LNCaP clone FGC (cell line): ENCODE measurements at regions not wholly inside any gene's neighbourhood (a gene's known extent, or its start where the extent isn't known, plus 50 kb on each side); places are given as distances from the start of the nearest gene placed in this dataset.
A peak's percentile ranks its signal among the peaks of the same experiment; 100 is the strongest.

ENCODE experiments used
- DNase-seq: peaks from one replicate; pipeline ENCODE4 v3.0.0-alpha.2; 2011; ENCODE audit warnings: low read depth
- H3K4me3 ChIP-seq: 2 replicates; pipeline ENCODE4 v1.5.1; 2011; ENCODE audit warnings: mild to moderate bottlenecking, low read depth, low read length, control low read depth
- CTCF ChIP-seq: IDR thresholded peaks from 2 replicates; pipeline ENCODE4 v1.5.1; 2012; ENCODE audit warnings: mild to moderate bottlenecking; ENCODE audit not compliant: control insufficient read depth, insufficient read depth; ENCODE audit errors: extremely low read depth

GRCh38 chr12:20175704-20176388 is 192.5 kb upstream of the PDE3A start:
- H3K4me3 ChIP-seq = no peak overlapping the region
- peak; percentile 87 for DNase-seq
- no peak for TF ChIP-seq CTCF

GRCh38 chr12:20181416-20182180 is 186.7 kb upstream of the PDE3A start:
- no peak overlapping the region for H3K4me3 ChIP-seq
- no peak for TF ChIP-seq CTCF
- DNase-seq = no peak

GRCh38 chr12:20183563-20183962 is 184.8 kb upstream of the PDE3A start:
- DNase-seq = no peak
- H3K4me3 ChIP-seq = no peak overlapping the region
- no peak for TF ChIP-seq CTCF

- TF ChIP-seq CTCF = no peak
- H3K4me3 ChIP-seq = no peak overlapping the region
- DNase-seq = no peak
Observed at GRCh38 chr12:20184514-20184913, 183.8 kb upstream of the PDE3A start.

GRCh38 chr12:20187456-20187855 is 180.9 kb upstream of the PDE3A start:
- no peak for DNase-seq
- H3K4me3 ChIP-seq = no peak overlapping the region
- TF ChIP-seq CTCF = no peak

GRCh38 chr12:20188930-20189653 is 179.2 kb upstream of the PDE3A start:
- no peak overlapping the region for H3K4me3 ChIP-seq
- no peak for DNase-seq
- TF ChIP-seq CTCF = no peak
